Thymus (tissue), 11 donors: ENCODE measurements at regions not wholly inside any gene's neighbourhood (a gene's known extent, or its start where the extent isn't known, plus 50 kb on each side); places are given as distances from the start of the nearest gene placed in this dataset.
"Not testable (repeated sequence)": the region's sequence is repeated elsewhere in the genome, so short reads cannot be mapped to it uniquely, and the experiment has no call there.

ENCODE experiments used
- DNase-seq, 9 donors: peaks; one replicate each; pipeline ENCODE4 v3.0.0-alpha.2; 2013; ENCODE audit warnings: low spot score in 9 of 9, low read depth in 6 of 9, missing footprints in 1 of 9
- H3K27ac ChIP-seq, 2 donors: one replicate each; pipeline ENCODE4 v1.5.1; 2013; ENCODE audit warnings: control low read depth in 1 of 2, low read depth in 1 of 2, low read length in 1 of 2, mild to moderate bottlenecking in 1 of 2, moderate library complexity in 1 of 2
- H3K27me3 ChIP-seq, 2 donors: one replicate each; pipeline ENCODE4 v1.5.1; 2013; ENCODE audit warnings: low read length in 1 of 2; ENCODE audit not compliant: control insufficient read depth in 2 of 2, insufficient read depth in 1 of 2
- H3K36me3 ChIP-seq, 2 donors: one replicate each; pipeline ENCODE4 v1.5.1; 2013; ENCODE audit warnings: low read length in 1 of 2, mild to moderate bottlenecking in 1 of 2, moderate library complexity in 1 of 2; ENCODE audit not compliant: control insufficient read depth in 2 of 2, insufficient read depth in 2 of 2
- H3K4me1 ChIP-seq, 2 donors: one replicate each; pipeline ENCODE4 v1.5.1; 2013; ENCODE audit warnings: low read length in 2 of 2; ENCODE audit not compliant: control insufficient read depth in 2 of 2, insufficient read depth in 2 of 2
- H3K4me3 ChIP-seq, 2 donors: one replicate each; pipeline ENCODE4 v1.5.1; 2013; ENCODE audit warnings: low read length in 2 of 2, control low read depth in 1 of 2, mild to moderate bottlenecking in 1 of 2
- H3K9me3 ChIP-seq, 2 donors: one replicate each; pipeline ENCODE4 v1.5.1; 2013; ENCODE audit warnings: low read length in 1 of 2, mild to moderate bottlenecking in 1 of 2; ENCODE audit not compliant: control insufficient read depth in 2 of 2, insufficient read depth in 1 of 2
- WGBS: extraction: QIAGEN DNeasy Blood & Tissue Kit; methylation state at CpG from one replicate; pipeline ENCODE4 v1.1.7; 2013; 5-methylcytosine and 5-hydroxymethylcytosine counted together
- donor health status: healthy.

GRCh38 chr4:137414802-137415201, 117.5 kb downstream of the PCDH18 start:
- Histone ChIP-seq H3K4me1 (no peaks in the 10 kb centered on the region), H3K27ac (no peak overlapping the region), H3K36me3 (no peaks in the 10 kb centered on the region), H3K9me3 (no peaks in the 10 kb centered on the region), H3K4me3 (no peak overlapping the region), H3K27me3 (no peaks in the 10 kb centered on the region)
- DNase-seq: no peak
- 95% methylated on average over 2 of the region's 2 CpGs for WGBS

- H3K27me3 ChIP-seq: no peaks in the 10 kb centered on the region
- H3K36me3 ChIP-seq: no peaks in the 10 kb centered on the region
- H3K27ac ChIP-seq: no peak overlapping the region
- peaks cover 0 to 5% of the 10 kb centered on the region in 2 donors for H3K9me3 ChIP-seq
- no peak overlapping the region for H3K4me3 ChIP-seq
- no peaks in the 10 kb centered on the region for H3K4me1 ChIP-seq
- WGBS: 87% methylated on average over 2 of the region's 2 CpGs
- no peak for DNase-seq
These were observed 123.6 kb downstream of the PCDH18 start for GRCh38 chr4:137408527-137409177.

- 96% methylated on average over 9 of the region's 9 CpGs for WGBS
These were observed 126.5 kb downstream of the PCDH18 start for GRCh38 chr4:137405833-137406232.

GRCh38 chr4:137394018-137394417, 138.3 kb downstream of the PCDH18 start:
- Histone ChIP-seq H3K27me3 (no peaks in the 10 kb centered on the region), H3K4me1 (no peaks in the 10 kb centered on the region), H3K36me3 (no peaks in the 10 kb centered on the region), H3K4me3 (no peak overlapping the region), H3K27ac (no peak overlapping the region), H3K9me3 (no peaks in the 10 kb centered on the region)
- 92% methylated on average over 1 of the region's 1 CpG for WGBS
- no peak for DNase-seq

More at GRCh38 chr4:137405833-137406232, 126.5 kb downstream of the PCDH18 start:
- DNase-seq, H3K9me3 ChIP-seq, H3K4me1 ChIP-seq, H3K36me3 ChIP-seq, H3K27ac ChIP-seq, H3K27me3 ChIP-seq, H3K4me3 ChIP-seq: not testable (repeated sequence)

GRCh38 chr4:137393044-137393443, 139.2 kb downstream of the PCDH18 start:
- 90% methylated on average over 2 of the region's 2 CpGs for WGBS
- H3K36me3 ChIP-seq: no peaks in the 10 kb centered on the region
- no peaks in the 10 kb centered on the region for H3K4me1 ChIP-seq
- H3K27ac ChIP-seq: no peak overlapping the region
- no peak overlapping the region for H3K4me3 ChIP-seq
- H3K9me3 ChIP-seq: no peaks in the 10 kb centered on the region
- DNase-seq: no peak
- no peaks in the 10 kb centered on the region for H3K27me3 ChIP-seq

- H3K4me1 ChIP-seq: no peaks in the 10 kb centered on the region
- H3K36me3 ChIP-seq: no peaks in the 10 kb centered on the region
- no peak overlapping the region for H3K4me3 ChIP-seq
- H3K27ac ChIP-seq: no peak overlapping the region
- H3K9me3 ChIP-seq: no peaks in the 10 kb centered on the region
- H3K27me3 ChIP-seq: no peaks in the 10 kb centered on the region
- DNase-seq: no peak
These were observed 141.6 kb downstream of the PCDH18 start for GRCh38 chr4:137390707-137391106.

- no peak overlapping the region for H3K4me3 ChIP-seq
- H3K27me3 ChIP-seq: no peaks in the 10 kb centered on the region
- 95% methylated on average over 1 of the region's 1 CpG for WGBS
- H3K36me3 ChIP-seq: no peaks in the 10 kb centered on the region
- H3K4me1 ChIP-seq: no peaks in the 10 kb centered on the region
- H3K27ac ChIP-seq: no peak overlapping the region
- no peak for DNase-seq
- no peaks in the 10 kb centered on the region for H3K9me3 ChIP-seq
These were observed 142.3 kb downstream of the PCDH18 start for GRCh38 chr4:137389911-137390520.

GRCh38 chr4:137387924-137388323, 144.4 kb downstream of the PCDH18 start:
- DNase-seq: no peak
- no peaks in the 10 kb centered on the region for H3K36me3 ChIP-seq
- H3K9me3 ChIP-seq: no peaks in the 10 kb centered on the region
- no peaks in the 10 kb centered on the region for H3K4me1 ChIP-seq
- no peak overlapping the region for H3K4me3 ChIP-seq
- 88% methylated on average over 3 of the region's 3 CpGs for WGBS
- H3K27me3 ChIP-seq: no peaks in the 10 kb centered on the region
- H3K27ac ChIP-seq: no peak overlapping the region

GRCh38 chr4:137384476-137384875, 147.8 kb downstream of the PCDH18 start:
- 62% methylated on average over 1 of the region's 1 CpG for WGBS
- Histone ChIP-seq H3K27ac (no peak overlapping the region), H3K36me3 (no peaks in the 10 kb centered on the region), H3K4me1 (no peaks in the 10 kb centered on the region), H3K9me3 (no peaks in the 10 kb centered on the region), H3K27me3 (no peaks in the 10 kb centered on the region), H3K4me3 (no peak overlapping the region)
- DNase-seq: no peak
